MM.1S (cell line): ENCODE measurements at regions not wholly inside any gene's neighbourhood (a gene's known extent, or its start where the extent isn't known, plus 50 kb on each side); places are given as distances from the start of the nearest gene placed in this dataset.

Source experiments
- CTCF ChIP-seq: fragments of 300-600 bp; sonication (generic); IDR thresholded peaks from 2 replicates; pipeline ENCODE4 v1.5.1; 2016; ENCODE audit warnings: antibody characterized with exemption, low read length, mixed read lengths
- EZH2 ChIP-seq: fragments of 300-600 bp; sonication (generic); optimal IDR thresholded peaks from 2 replicates; pipeline ENCODE3; 2017; ENCODE audit warnings: low read depth, mild to moderate bottlenecking, antibody characterized with exemption, low read length, mixed read lengths
- EZH2phosphoT487 ChIP-seq: fragments of 300-600 bp; sonication (generic); IDR thresholded peaks from 2 replicates; pipeline ENCODE4 v1.6.1; 2018; ENCODE audit warnings: antibody characterized with exemption, low read length

GRCh38 chr4:33411182-33411581, 2691.0 kb downstream of the PCDH7 start:
- TF ChIP-seq CTCF = no peak
- TF ChIP-seq EZH2 = no peak
- TF ChIP-seq EZH2phosphoT487 = no peak
